ENCODE measurements at regions not wholly inside any gene's neighbourhood (a gene's known extent, or its start where the extent isn't known, plus 50 kb on each side); places are given as distances from the start of the nearest gene placed in this dataset.

DNA sequence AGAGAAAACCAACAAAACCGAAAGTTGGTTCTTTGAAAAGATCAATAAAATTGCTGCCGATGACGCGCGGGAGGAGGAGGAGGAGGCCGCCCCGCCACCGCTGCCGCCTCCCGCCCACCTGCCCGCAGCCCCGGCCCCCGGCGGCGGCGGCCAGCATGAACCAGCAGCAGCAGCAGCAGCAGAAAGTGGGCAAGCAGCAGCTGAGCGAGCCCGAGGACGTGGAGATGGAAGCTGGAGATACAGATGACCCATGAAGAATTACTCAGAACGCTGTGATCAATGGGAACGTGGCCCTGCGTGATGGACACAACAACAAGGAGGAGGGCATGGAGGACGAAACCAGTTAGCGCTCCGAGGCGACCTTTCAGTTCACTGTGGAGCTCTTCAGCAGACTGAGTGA is 53.9 kb upstream of the EFNA5 start:
- TF ChIP-seq, protein P1, sequence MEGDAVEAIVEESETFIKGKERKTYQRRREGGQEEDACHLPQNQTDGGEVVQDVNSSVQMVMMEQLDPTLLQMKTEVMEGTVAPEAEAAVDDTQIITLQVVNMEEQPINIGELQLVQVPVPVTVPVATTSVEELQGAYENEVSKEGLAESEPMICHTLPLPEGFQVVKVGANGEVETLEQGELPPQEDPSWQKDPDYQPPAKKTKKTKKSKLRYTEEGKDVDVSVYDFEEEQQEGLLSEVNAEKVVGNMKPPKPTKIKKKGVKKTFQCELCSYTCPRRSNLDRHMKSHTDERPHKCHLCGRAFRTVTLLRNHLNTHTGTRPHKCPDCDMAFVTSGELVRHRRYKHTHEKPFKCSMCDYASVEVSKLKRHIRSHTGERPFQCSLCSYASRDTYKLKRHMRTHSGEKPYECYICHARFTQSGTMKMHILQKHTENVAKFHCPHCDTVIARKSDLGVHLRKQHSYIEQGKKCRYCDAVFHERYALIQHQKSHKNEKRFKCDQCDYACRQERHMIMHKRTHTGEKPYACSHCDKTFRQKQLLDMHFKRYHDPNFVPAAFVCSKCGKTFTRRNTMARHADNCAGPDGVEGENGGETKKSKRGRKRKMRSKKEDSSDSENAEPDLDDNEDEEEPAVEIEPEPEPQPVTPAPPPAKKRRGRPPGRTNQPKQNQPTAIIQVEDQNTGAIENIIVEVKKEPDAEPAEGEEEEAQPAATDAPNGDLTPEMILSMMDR (conservative IDR thresholded peaks at IDR 0.05; ENCODE audit: low read depth, low read length): no peak
- TF ChIP-seq EZH2phosphoT487 (IDR thresholded peaks at IDR 0.05; ENCODE audit: borderline replicate concordance, low read length): no peak

Data from PC-3 (cell line).